Breast epithelium (tissue), 3 donors: ENCODE measurements at regions not wholly inside any gene's neighbourhood (a gene's known extent, or its start where the extent isn't known, plus 50 kb on each side); places are given as distances from the start of the nearest gene placed in this dataset.

Source experiments
- POLR2A ChIP-seq: fragments of 450-650 bp; IDR thresholded peaks from one replicate; pipeline ENCODE4 v1.6.1; 2016; ENCODE audit warnings: antibody characterized with exemption, mild to moderate bottlenecking, moderate library complexity
- POLR2AphosphoS5 ChIP-seq, 3 donors: sonication (generic); formaldehyde crosslinking; IDR thresholded peaks; one replicate each; pipeline ENCODE4 v1.6.1; 2017; ENCODE audit warnings: antibody characterized with exemption in 3 of 3
- TF ChIP-seq, protein P1 (sequence below), 3 donors: fragments of 450-650 bp; IDR thresholded peaks; one replicate each; pipeline ENCODE4 v1.5.1; 2016 to 2017; ENCODE audit warnings: antibody characterized with exemption in 3 of 3, mild to moderate bottlenecking in 3 of 3, moderate library complexity in 3 of 3

DNA sequence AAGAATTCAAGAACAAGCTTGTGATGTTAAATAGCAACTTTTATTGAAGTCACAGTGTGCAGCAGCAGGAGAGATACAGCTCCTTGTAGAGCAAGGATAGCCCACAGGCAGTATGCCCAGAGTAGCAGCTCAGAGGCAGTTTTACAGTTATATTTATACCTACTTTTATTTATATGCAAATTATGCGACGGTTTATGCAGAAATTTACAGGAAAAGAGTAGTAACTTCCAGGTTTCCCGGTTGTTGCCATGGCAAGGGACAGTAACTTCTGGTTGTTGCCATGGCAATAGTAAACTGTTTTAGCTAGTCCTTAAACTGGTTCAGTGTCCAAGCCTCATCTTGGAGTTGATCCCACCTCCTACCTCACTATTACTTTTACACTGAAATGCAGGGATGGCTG lies 344.6 kb upstream of the LYPLAL1 start:
- TF ChIP-seq POLR2AphosphoS5 (IDR thresholded peaks at IDR 0.05) (no peak), POLR2A (no peak)
- TF ChIP-seq, protein P1, sequence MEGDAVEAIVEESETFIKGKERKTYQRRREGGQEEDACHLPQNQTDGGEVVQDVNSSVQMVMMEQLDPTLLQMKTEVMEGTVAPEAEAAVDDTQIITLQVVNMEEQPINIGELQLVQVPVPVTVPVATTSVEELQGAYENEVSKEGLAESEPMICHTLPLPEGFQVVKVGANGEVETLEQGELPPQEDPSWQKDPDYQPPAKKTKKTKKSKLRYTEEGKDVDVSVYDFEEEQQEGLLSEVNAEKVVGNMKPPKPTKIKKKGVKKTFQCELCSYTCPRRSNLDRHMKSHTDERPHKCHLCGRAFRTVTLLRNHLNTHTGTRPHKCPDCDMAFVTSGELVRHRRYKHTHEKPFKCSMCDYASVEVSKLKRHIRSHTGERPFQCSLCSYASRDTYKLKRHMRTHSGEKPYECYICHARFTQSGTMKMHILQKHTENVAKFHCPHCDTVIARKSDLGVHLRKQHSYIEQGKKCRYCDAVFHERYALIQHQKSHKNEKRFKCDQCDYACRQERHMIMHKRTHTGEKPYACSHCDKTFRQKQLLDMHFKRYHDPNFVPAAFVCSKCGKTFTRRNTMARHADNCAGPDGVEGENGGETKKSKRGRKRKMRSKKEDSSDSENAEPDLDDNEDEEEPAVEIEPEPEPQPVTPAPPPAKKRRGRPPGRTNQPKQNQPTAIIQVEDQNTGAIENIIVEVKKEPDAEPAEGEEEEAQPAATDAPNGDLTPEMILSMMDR (IDR thresholded peaks at IDR 0.05), result no peak
